GM19099 (cell line): ENCODE measurements at regions not wholly inside any gene's neighbourhood (a gene's known extent, or its start where the extent isn't known, plus 50 kb on each side); places are given as distances from the start of the nearest gene placed in this dataset.

Source experiments
- POLR2A ChIP-seq: IDR thresholded peaks from 3 replicates; pipeline ENCODE4 v1.6.1; 2011; ENCODE audit warnings: low read depth; ENCODE audit not compliant: insufficient read length; ENCODE audit errors: extremely low read depth

DNA sequence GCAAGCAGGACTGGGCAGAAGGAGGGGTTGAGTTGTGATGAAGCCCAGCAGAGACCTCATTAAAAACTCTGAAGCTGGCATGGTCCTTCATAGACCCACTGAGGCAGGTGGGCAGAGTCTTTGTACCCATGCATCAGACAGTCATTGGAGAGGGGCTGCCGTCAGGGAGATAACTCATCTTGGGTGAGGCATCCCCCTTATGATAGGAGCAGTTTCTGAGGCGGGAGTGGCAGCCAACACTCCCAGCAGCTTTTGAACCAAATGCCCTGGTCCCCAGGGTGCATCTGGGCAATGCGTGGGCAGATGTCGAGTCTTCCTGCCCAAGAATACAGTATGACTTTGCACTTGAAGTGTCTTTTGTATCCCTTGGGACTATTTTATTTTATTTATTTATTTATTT lies 68.1 kb downstream of the HTR5A start:
- TF ChIP-seq POLR2A: no peak

DNA sequence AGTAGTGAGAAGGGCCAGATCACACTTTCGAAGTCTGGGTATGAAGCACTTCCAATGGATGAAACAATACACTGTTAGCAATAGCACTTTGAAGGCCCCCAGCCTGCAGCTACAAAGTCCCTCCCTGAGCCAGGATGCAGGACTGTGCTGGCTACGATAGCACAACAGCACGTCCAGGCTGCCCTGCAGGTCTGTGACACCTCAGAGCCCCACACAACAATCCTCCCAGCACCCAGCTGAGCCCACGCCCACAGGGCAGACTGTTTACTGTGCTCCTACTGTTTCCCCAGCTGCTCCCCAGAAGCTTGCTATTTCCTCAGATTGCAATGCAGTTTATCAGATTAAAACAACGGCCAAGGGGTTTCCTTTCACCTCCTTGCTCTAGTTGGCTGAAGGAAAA lies 71.4 kb downstream of the HTR5A start:
- no peak for TF ChIP-seq POLR2A

- TF ChIP-seq POLR2A: no peak
These were observed 73.3 kb downstream of the HTR5A start for GRCh38 chr7:155143381-155143780.

- no peak for TF ChIP-seq POLR2A
These were observed 74.2 kb downstream of the HTR5A start for GRCh38 chr7:155144371-155144770.

GRCh38 chr7:155145477-155146255 lies 75.5 kb downstream of the HTR5A start:
- TF ChIP-seq POLR2A: no peak

DNA sequence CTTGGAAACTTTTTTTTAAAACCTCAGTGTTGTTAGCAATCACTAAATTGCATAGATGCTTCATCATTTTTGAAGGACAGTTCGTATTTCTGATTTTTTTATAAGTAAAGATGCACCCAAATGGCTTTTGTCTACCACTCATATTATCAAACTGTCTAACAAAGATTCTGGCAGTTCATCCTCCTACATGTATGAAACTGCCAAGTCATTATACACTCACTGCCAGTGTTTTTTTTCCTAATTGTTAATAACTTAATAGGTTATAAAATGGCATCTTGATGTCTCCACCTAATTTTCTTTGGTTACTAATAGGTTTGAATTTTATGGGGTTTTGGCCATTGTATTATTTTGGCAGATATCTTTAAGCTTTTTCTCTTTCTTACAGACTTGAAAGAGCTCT lies 77.0 kb downstream of the HTR5A start:
- TF ChIP-seq POLR2A: no peak

DNA sequence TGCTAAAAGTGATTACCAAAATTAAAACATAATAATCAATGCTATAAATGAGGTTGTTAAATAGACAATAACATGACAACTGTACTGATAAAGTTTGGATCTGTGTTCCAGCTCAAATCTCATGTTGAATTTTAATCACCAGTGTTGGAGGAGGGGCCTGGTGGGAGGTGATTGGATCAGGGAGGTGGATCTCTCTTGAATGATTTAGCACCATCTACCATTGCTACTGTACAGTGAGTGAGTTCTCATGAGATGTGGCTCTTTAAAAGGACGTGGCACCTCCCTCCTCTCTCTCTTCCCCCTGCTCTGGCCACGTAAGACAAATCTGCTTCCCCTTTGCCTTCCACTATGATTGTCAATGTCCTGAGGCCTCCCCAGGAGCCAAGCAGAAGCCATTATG lies 77.5 kb downstream of the HTR5A start:
- TF ChIP-seq POLR2A: no peak

GRCh38 chr7:155153676-155154075 lies 83.6 kb downstream of the HTR5A start:
- no peak for TF ChIP-seq POLR2A

GRCh38 chr7:155154586-155154985 lies 84.5 kb downstream of the HTR5A start:
- no peak for TF ChIP-seq POLR2A

DNA sequence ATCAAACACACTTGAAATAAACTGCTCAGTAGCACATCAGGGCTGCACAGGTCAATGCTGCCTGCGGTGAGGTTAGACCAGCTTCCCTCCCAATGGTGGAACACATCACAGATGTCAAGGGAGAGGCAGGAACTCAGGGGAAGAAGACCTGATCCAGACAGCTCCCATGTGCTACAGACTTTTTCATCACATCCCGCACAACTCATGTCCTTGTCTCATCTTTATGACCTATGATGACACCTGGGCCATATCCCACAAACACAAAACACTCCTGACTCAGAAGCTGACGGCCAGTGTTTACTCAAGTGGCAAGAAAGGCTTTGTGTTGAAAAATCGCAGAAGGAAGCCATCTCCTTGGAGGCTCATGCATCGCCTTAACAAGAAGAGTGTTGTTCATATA lies 91.6 kb downstream of the HTR5A start:
- TF ChIP-seq POLR2A: no peak

DNA sequence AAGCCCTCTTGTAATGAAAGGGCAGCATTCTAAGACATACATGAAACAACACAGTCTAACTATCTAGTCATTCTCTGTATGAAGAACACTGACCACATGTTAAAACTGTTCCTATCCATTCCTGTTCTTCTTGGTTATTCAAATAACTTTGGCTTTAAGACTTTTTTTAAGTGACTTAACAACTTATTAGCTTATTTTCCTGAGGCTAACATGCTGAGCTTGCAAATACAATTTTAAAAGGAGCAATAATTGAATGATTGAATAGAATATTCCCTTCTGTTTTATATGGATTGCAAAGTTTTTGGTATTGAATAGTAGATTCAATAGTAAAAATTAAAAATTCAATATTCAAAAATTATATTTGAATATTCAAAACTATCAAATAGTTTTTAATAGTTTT lies 92.3 kb downstream of the HTR5A start:
- TF ChIP-seq POLR2A: no peak

- TF ChIP-seq POLR2A: no peak
These were observed 93.6 kb downstream of the HTR5A start for GRCh38 chr7:155163696-155164095.

GRCh38 chr7:155164316-155164715 lies 94.2 kb downstream of the HTR5A start:
- no peak for TF ChIP-seq POLR2A

GRCh38 chr7:155166108-155166507 lies 96.0 kb downstream of the HTR5A start:
- TF ChIP-seq POLR2A: no peak

DNA sequence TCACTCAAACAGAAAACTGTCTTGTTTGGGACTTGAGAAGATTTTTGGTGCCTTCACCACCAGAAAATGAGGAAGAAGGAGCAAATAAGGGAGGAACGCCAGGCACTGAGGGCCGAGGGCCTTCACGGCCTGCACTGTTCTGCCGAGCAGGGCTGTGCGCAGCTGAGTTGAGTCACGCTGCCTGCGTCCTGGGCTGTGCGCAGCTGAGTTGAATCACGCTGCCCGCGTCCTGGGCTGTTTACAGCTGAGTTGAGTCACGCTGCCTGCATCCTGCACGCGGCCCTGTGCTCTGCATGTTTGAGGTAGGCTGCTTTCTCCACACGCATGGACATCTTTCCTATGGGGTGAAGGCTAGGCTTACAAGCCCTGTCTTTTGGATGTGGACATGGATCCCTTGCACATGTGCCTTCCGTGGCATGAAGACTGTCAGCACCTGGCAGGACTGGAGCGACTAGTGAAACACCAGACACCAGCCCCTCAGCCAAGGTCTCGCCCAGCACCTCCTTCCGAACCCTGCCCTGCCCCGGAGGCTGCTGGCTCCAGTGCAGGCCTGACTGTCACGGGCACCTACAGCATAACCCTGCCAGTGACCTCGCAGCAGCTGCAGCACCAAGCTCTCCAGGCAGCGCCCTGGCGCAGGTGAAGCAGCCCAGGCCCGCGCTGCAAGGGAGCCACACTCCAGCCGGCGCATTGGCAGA lies 96.7 kb downstream of the HTR5A start:
- no peak for TF ChIP-seq POLR2A

DNA sequence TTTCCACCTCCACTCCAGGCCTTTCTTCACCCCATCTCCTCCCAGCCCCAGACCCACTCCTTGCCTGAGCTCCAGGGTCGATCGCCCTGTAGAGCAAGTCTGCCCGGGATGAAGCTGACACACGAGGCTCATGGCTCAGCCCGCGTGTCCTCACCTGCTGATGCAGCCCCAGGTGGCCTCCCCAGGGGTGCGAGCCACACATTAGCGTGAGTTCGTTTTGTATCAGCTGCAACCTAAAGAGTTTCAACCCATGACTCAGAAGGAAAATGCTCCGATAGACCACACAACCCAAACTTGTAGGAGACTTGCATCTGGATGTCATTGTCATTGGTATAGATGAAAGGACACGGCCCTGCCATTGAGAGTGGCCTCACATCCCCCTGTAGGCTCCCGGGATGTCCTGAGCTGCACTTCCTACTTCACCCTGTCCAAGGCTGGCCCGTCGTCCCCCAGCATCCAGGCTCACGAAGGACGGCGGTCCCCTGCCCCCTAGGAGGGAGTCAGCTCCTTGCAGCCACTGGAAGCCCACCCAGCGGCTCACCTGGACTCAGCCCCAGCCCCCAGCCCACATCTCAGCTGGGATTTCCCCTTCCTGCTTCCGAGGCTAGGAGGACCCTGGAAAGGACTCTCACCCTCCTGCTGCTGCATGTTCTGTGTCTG lies 97.7 kb downstream of the HTR5A start:
- TF ChIP-seq POLR2A: no peak
